SK-N-SH (cell line): ENCODE measurements at regions not wholly inside any gene's neighbourhood (a gene's known extent, or its start where the extent isn't known, plus 50 kb on each side); places are given as distances from the start of the nearest gene placed in this dataset.
"Not testable (repeated sequence)": the region's sequence is repeated elsewhere in the genome, so short reads cannot be mapped to it uniquely, and the experiment has no call there.

Experiments used
- CTCF ChIP-seq: fragments of 200-600 bp; sonication (generic); IDR thresholded peaks from 2 replicates; pipeline ENCODE4 v1.6.1; 2017; ENCODE audit warnings: antibody characterized with exemption, mild to moderate bottlenecking, moderate library complexity
- EP300 ChIP-seq, 2 experiments: IDR thresholded peaks; 2 replicates each; pipeline versions ENCODE4 v1.4.0 to v1.6.1; 2012; ENCODE audit warnings: borderline replicate concordance in 1 of 2, low read depth in 1 of 2, low read length in 1 of 2
- FOXM1 ChIP-seq: IDR thresholded peaks from 2 replicates; pipeline ENCODE4 v1.4.0; 2012; ENCODE audit warnings: low read depth, mild to moderate bottlenecking
- POLR2AphosphoS5 ChIP-seq: IDR thresholded peaks from 2 replicates; pipeline ENCODE4 v1.6.1; 2012; ENCODE audit warnings: low read depth, low read length
- RAD21 ChIP-seq: IDR thresholded peaks from 2 replicates; pipeline ENCODE4 v1.6.1; 2012; ENCODE audit warnings: mild to moderate bottlenecking, low read length
- RXRA ChIP-seq: IDR thresholded peaks from 2 replicates; pipeline ENCODE4 v1.4.0; 2012; ENCODE audit warnings: low read depth, mild to moderate bottlenecking, borderline replicate concordance
- SIN3A ChIP-seq: IDR thresholded peaks from 2 replicates; pipeline ENCODE4 v1.6.1; 2012; ENCODE audit warnings: low read depth, mild to moderate bottlenecking, low read length, moderate library complexity, borderline replicate concordance
- TAF1 ChIP-seq: IDR thresholded peaks from 2 replicates; pipeline ENCODE4 v1.6.1; 2012; ENCODE audit warnings: low read depth, mild to moderate bottlenecking, low read length, moderate library complexity, borderline replicate concordance
- USF2 ChIP-seq: fragments of 150-350 bp; IDR thresholded peaks from 2 replicates; pipeline ENCODE4 v1.6.1; 2017; ENCODE audit warnings: antibody characterized with exemption, low read length, low read depth, borderline replicate concordance
- TF ChIP-seq, protein P1 (sequence below): IDR thresholded peaks from 2 replicates; pipeline ENCODE4 v1.4.0; 2012; ENCODE audit warnings: low read depth, borderline replicate concordance

DNA sequence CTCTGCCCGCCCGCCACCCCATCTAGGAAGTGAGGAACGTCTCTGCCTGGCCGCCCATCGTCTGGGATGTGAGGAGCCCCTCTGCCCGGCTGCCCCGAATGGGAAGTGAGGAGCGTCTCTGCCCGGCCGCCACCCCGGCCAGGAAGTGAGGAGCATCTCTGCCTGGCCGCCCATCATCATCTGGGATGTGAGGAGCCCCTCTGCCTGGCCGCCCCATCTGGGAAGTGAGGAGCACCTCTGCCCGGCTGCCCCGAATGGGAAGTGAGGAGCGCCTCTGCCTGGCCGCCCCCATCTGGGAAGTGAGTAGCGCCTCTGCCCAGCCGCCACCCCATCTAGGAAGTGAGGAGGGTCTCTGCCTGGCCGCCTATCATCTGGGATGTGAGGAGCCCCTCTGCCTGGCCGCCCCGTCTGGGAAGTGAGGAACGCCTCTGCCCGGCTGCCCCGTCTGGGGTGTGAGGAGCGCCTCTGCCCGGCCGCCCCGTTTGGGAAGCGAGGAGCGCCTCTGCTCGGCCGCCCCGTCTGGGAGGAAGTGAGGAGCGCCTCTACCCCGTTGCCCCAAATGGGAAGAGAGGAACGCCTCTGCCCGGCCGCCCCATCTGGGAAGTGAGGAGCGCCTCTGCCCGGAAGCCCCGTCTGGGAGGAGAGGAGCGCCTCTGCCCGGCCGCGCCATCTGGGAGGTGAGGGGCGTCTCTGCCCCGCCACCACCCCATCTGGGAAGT lies 113.8 kb upstream of the CES5A start:
- not testable (repeated sequence) for TF ChIP-seq CTCF; EP300 (IDR thresholded peaks at IDR 0.05; ENCODE audit: borderline replicate concordance in 1 of 2, low read depth in 1 of 2, low read length in 1 of 2); RXRA; POLR2AphosphoS5; SIN3A; FOXM1; RAD21; TAF1; USF2
- TF ChIP-seq, protein P1, sequence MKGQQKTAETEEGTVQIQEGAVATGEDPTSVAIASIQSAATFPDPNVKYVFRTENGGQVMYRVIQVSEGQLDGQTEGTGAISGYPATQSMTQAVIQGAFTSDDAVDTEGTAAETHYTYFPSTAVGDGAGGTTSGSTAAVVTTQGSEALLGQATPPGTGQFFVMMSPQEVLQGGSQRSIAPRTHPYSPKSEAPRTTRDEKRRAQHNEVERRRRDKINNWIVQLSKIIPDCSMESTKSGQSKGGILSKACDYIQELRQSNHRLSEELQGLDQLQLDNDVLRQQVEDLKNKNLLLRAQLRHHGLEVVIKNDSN, result not testable (repeated sequence)
